Upper lobe of left lung (tissue), 6 donors: ENCODE measurements at regions not wholly inside any gene's neighbourhood (a gene's known extent, or its start where the extent isn't known, plus 50 kb on each side); places are given as distances from the start of the nearest gene placed in this dataset.

Experiments used
- ATAC-seq, 2 donors: fragments of 200-7000 bp; cut with Tn5 transposase; one replicate each; pipeline ENCODE4 v1.9.1; 2022; ENCODE audit warnings: mild to moderate bottlenecking in 2 of 2, moderate library complexity in 2 of 2; ENCODE audit not compliant: low FRiP score in 2 of 2
- DNase-seq, 2 donors: peaks; one replicate each; pipeline ENCODE4 v3.0.0-alpha.2; 2019 to 2020
- H3K27ac ChIP-seq, 4 donors: fragments of 200-600 bp; sonication (generic); one replicate each; pipeline ENCODE4 v1.5.1; 2016 to 2019
- H3K27me3 ChIP-seq, 4 donors: fragments of 200-600 bp; sonication (generic); one replicate each; pipeline ENCODE4 v1.5.1; 2017 to 2019
- H3K36me3 ChIP-seq, 4 donors: fragments of 200-600 bp; sonication (generic); one replicate each; pipeline ENCODE4 v1.5.1; 2016 to 2019
- H3K4me1 ChIP-seq, 4 donors: fragments of 200-600 bp; sonication (generic); one replicate each; pipeline ENCODE4 v1.5.1; 2018 to 2019
- H3K4me3 ChIP-seq, 4 donors: fragments of 200-600 bp; sonication (generic); one replicate each; pipeline ENCODE4 v1.5.1; 2017 to 2019; ENCODE audit warnings: mild to moderate bottlenecking in 2 of 4, moderate library complexity in 1 of 4
- H3K9me3 ChIP-seq, 4 donors: fragments of 200-600 bp; sonication (generic); one replicate each; pipeline ENCODE4 v1.5.1; 2018 to 2019
- CTCF ChIP-seq, 6 experiments: fragments of 450-650 bp in 4 of 6; fragments of 200-600 bp in 2 of 6; sonication (generic) in 2 of 6; IDR thresholded peaks; one replicate each; pipeline ENCODE4 v1.5.1; 2016 to 2019; ENCODE audit warnings: antibody characterized with exemption in 6 of 6
- EP300 ChIP-seq, 4 donors: sonication (generic); formaldehyde crosslinking; IDR thresholded peaks; one replicate each; pipeline ENCODE4 v1.5.1; 2017; ENCODE audit warnings: antibody characterized with exemption in 4 of 4, control low read depth in 2 of 4
- POLR2A ChIP-seq, 4 donors: fragments of 450-650 bp; IDR thresholded peaks; one replicate each; pipeline ENCODE4 v1.5.1; 2016 to 2017; ENCODE audit warnings: antibody characterized with exemption in 4 of 4, mild to moderate bottlenecking in 2 of 4
- POLR2AphosphoS5 ChIP-seq, 2 donors: sonication (generic); formaldehyde crosslinking; IDR thresholded peaks; one replicate each; pipeline ENCODE4 v1.5.1; 2017; ENCODE audit warnings: antibody characterized with exemption in 2 of 2
- WGBS, 2 donors: methylation state at CpG; one replicate each; pipeline ENCODE4 v1.1.5; 2017 to 2018; 5-methylcytosine and 5-hydroxymethylcytosine counted together
- donor health status: DM: no; HTN: no; CAD: no; lungs with moderate emphysema.
- donor health status: DM: no; HTN: yes; CAD: no; lungs with severe emphysema.

- TF ChIP-seq POLR2AphosphoS5 (IDR thresholded peaks at IDR 0.05), result no peak
- TF ChIP-seq CTCF (IDR thresholded peaks at IDR 0.05), result no peak
- TF ChIP-seq POLR2A (IDR thresholded peaks at IDR 0.05), result no peak
- Histone ChIP-seq H3K4me1 (no peaks in the 10 kb centered on the region), H3K27me3 (no peaks in the 10 kb centered on the region), H3K27ac (no peak overlapping the region), H3K36me3 (no peaks in the 10 kb centered on the region), H3K4me3 (no peak overlapping the region), H3K9me3 (no peaks in the 10 kb centered on the region)
- no peak for ATAC-seq
- no peak for DNase-seq
- WGBS, 2 donors, result 90 to 94% methylated on average over 4 of the region's 4 CpGs
Measured at GRCh38 chr14:45709541-45709940, 456.5 kb upstream of the MIS18BP1 start.

- DNase-seq, result no peak
- no peak for ATAC-seq
- TF ChIP-seq POLR2AphosphoS5 (IDR thresholded peaks at IDR 0.05) (no peak), EP300 (IDR thresholded peaks at IDR 0.05) (no peak), POLR2A (IDR thresholded peaks at IDR 0.05) (no peak), CTCF (IDR thresholded peaks at IDR 0.05) (no peak)
- H3K27me3 ChIP-seq, result no peaks in the 10 kb centered on the region
- no peak overlapping the region for H3K27ac ChIP-seq
- H3K4me1 ChIP-seq, result no peaks in the 10 kb centered on the region
- WGBS, 2 donors, result 39 to 43% methylated on average over 7 of the region's 7 CpGs
- no peak overlapping the region for H3K4me3 ChIP-seq
- no peaks in the 10 kb centered on the region for H3K36me3 ChIP-seq
- no peaks in the 10 kb centered on the region for H3K9me3 ChIP-seq
Measured at GRCh38 chr14:45705940-45706534, 453.0 kb upstream of the MIS18BP1 start.

- Histone ChIP-seq H3K27ac (no peak overlapping the region), H3K27me3 (no peaks in the 10 kb centered on the region)
- 63 to 64% methylated on average over 5 of the region's 5 CpGs for WGBS, 2 donors
Measured at GRCh38 chr14:45699471-45699870, 446.5 kb upstream of the MIS18BP1 start.

GRCh38 chr14:45698462-45699134 lies 445.6 kb upstream of the MIS18BP1 start:
- peak in 1 of 2 donors; percentile 54 for DNase-seq

More at GRCh38 chr14:45699471-45699870, 446.5 kb upstream of the MIS18BP1 start:
- no peak overlapping the region for H3K4me3 ChIP-seq
- DNase-seq (no peak), ATAC-seq (no peak)
- H3K9me3 ChIP-seq, result no peaks in the 10 kb centered on the region
- H3K4me1 ChIP-seq, result peaks cover 0 to 14% (median 5%) of the 10 kb centered on the region in 4 donors
- TF ChIP-seq EP300 (IDR thresholded peaks at IDR 0.05), result no peak
- TF ChIP-seq CTCF (IDR thresholded peaks at IDR 0.05), result no peak
- TF ChIP-seq POLR2AphosphoS5 (IDR thresholded peaks at IDR 0.05), result no peak
- no peak for TF ChIP-seq POLR2A (IDR thresholded peaks at IDR 0.05)
- H3K36me3 ChIP-seq, result no peaks in the 10 kb centered on the region

More at GRCh38 chr14:45698462-45699134, 445.6 kb upstream of the MIS18BP1 start:
- TF ChIP-seq EP300 (IDR thresholded peaks at IDR 0.05) (no peak), POLR2AphosphoS5 (IDR thresholded peaks at IDR 0.05) (no peak), CTCF (IDR thresholded peaks at IDR 0.05) (no peak), POLR2A (IDR thresholded peaks at IDR 0.05) (no peak)
- no peaks in the 10 kb centered on the region for H3K36me3 ChIP-seq
- no peak overlapping the region for H3K4me3 ChIP-seq
- H3K4me1 ChIP-seq, result peaks cover 0 to 14% (median 5%) of the 10 kb centered on the region in 4 donors
- no peak for ATAC-seq
- H3K27ac ChIP-seq, result no peak overlapping the region
- WGBS, 2 donors, result 30% methylated on average over 1 of the region's 1 CpG
- H3K27me3 ChIP-seq, result no peaks in the 10 kb centered on the region
- H3K9me3 ChIP-seq, result no peaks in the 10 kb centered on the region
